ENCODE measurements at regions not wholly inside any gene's neighbourhood (a gene's known extent, or its start where the extent isn't known, plus 50 kb on each side); places are given as distances from the start of the nearest gene placed in this dataset.

DNA sequence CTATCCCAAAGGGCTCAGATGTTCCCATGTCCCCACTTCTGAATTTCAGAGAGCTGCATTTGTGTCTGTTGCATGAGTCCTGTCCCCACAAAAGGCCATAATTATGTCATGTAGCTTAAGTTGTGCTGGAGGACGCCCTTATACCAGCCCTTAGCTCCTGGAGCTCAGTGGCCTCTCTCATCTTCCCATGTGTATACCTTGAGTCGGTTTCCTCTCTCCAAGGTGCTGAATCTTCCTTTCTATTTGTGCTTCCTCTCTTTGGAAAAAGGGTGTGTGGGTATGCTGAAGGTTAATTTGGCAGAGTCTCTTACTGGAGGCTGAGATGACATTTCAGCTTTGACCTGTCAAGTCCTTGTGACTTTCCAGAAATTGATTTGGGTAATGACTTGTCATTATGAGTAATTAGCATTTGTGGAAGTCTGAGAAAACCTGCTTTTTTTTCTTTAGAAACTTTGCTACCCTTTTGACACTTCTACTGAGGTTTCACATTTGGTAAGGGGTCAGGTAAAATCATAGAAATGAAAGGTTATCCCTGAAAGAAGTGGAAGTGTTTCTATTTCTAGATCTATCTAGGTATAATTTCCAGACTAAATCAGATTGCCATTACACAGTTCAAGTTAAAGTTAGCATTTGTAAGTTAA is 185.4 kb downstream of the ABCC12 start:
- DNase-seq (ENCODE audit: low spot score) = no peak

DNA sequence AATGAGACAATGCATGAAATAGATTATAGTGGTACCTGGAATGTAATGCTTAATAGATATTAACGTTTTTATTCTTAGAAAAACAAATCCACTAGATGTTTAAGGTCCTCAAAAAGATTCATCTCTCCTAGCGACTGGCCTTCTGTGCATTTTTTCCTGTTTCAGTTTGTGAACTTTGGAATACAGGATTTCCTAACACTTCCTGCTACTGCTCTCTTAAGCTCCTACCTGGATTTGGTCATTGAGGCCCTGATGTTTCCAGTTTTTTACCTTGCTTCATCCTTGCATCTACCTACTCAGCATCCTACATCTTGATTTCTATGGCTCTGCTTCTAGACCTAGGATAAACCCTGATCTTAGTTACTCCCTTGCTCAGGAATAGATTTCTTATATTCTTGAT is 188.4 kb downstream of the ABCC12 start:
- DNase-seq (ENCODE audit: low spot score) = no peak

DNA sequence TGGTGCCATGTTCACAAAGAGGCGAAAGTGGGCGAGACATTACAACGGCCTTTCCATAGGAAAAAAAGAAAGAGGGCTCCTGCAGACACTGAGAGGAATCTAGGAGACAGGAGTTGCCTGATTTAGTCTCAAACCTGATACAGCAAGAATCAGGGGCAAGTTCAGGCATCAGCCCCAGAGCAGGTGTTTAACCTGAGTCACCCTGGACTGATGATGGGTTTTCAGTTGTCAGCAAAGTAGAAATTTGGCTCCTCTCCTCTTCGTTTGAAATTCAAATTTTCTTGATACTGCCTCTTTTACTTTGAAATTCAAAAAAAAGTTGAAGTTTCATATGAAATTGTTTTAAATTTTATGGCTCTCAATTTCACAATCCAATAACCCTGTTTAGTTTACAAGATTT is 189.5 kb downstream of the ABCC12 start:
- DNase-seq (ENCODE audit: low spot score) = no peak

DNA sequence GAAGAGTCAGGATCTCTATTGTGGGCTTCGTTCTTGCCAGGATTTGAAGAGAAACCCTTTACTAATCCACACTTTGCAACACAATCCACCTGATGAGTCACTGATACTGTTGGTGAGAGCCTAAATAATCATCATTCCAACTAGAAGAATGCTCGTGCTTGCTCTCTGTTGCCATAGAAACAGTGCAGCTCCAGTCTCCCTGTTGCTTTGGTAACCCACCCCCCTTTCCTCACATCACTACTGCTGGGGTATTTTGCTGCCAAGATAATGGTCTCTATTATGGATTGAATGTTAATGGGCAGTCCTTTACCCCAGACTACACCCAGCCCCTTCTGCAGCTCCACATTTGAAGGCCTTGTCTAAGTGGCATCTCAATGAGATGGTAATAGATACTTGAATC is 190.4 kb downstream of the ABCC12 start:
- no peak for DNase-seq (ENCODE audit: low spot score)

DNA sequence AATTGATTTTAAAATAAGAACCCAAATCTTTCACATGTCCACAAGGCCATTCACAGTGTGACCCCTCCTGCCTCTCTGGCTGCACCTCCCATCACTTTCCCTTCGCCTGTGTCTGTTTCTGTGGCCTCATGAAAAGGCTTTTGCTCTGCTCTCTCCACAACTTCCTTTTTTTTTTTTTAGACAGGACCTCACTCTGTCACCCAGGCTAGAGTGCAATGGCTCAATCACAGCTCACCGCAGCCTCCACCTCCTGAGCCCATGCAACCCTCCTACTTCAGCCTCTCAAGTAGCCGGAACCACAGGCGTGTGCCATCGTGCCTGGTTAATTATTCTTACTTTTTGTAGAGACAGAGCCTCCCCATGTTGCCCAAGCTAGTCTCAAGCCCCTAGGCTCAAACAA is 197.1 kb downstream of the ABCC12 start:
- no peak for DNase-seq (ENCODE audit: low spot score)

DNA sequence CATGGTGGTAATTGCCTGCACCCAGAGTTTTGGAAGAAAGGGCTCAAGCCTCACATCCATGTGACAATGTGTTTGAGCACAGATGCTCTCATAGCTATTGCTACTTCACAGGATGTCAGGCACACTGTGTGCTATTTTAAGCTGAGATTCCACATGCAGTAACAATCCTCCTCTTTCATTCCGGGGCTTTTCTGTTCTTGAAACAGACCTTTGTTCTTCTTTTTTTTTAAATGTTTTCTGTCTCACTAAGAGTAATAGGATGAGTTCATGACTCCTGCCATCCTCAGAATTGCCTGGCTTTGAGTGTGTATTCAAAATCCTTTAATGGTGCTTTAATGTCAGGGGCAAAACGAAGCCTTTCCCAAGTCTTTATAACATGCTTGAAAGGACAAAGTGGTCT is 198.9 kb downstream of the ABCC12 start:
- peak; percentile 56 for DNase-seq (ENCODE audit: low spot score)

DNA sequence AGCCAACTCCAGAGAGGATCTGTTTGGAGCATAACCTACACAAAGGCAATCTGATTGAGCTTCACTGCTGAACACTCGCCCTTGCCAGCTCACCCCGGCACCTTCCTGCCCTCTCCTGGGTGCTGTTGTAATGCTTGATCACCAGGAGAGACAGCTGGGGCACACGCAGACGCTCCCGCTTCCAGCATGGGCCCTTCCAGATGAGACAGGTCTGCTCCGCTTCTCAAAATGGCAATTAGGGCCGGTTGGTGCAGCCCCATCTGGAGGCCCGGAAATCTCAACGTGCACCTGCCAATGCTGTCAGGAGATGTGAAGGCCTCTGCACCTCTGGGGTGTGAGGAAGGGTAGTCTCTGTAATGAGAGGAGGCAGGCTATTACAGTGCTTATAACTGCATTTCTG is 206.1 kb downstream of the ABCC12 start:
- no peak for DNase-seq (ENCODE audit: low spot score)

DNA sequence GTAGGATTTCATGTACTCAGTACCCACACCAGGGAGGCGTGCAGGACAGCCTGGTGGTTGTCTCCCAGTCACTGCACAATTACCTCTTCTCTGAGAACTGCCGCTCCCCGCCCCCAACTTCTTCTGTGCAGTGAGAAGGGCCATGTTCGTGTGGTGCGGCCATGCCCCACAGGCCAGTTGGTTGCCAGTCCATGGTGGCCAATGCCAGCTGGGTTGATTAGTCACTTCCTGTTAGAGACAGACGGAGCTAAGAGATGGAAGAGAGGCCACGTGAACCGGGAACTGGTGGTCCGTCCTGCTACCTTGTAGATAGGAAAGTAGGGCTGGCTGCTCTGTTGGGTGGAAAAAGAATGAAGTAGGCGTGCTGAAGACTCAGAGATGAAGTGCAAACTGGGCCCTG is 206.5 kb downstream of the ABCC12 start:
- no peak for DNase-seq (ENCODE audit: low spot score)

DNA sequence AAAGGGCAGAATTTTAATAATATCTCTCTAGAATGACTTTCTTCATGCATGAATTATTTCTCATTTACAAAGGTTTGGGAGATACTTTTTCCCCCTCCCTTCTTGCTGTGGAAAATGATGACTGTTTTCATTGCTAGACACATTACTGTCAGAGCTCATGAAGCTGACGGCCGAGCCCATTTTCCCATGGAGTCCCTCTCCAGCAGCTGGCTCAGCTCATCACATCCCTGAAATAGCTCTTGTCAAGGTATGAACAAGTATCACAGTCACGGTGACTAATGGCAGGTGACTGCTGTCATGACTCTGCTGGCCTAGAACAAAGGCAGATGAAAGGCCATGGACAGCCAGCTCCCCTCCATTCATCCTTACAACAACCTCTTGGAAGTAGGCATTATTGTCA is 208.1 kb downstream of the ABCC12 start:
- DNase-seq (ENCODE audit: low spot score) = no peak

DNA sequence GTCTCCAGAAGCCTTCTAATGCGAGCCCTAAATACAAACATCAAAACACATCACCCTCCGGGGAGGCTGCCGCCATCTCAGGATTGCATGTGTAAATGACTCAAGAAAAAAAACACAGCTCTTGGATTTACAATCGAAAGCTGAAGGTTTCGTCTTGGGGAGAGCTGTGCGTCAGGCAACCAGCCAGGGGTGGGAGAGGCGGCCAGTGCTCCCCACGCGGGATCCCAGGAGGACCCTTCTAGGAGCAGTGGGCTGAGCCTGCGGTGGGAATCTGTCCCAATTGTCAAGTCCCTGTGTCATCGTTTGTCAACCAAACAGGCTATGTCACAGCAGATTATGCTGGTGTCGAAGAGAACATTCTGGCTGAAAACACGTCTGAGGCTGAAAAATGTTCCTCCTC is 209.7 kb downstream of the ABCC12 start:
- DNase-seq (ENCODE audit: low spot score) = no peak

DNA sequence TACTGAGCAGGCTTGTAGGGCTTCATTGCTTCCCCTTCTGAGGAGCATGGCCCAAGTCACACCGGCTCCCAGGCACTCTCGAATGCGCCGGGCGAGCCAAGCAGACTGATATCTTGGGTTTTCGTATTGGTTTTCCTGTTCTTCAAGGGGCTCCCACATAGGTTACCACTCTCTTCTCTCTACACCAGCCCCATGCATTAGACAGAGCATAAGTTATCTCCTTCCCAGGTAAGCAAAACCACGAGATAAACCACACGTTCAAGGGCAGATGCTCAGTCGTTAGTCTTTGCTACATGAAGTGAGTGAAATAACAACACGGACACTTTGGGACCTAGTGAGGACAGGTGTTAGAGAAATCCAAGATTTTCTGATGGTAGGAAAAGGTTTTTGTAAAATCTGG is 211.2 kb downstream of the ABCC12 start:
- no peak for DNase-seq (ENCODE audit: low spot score)

DNA sequence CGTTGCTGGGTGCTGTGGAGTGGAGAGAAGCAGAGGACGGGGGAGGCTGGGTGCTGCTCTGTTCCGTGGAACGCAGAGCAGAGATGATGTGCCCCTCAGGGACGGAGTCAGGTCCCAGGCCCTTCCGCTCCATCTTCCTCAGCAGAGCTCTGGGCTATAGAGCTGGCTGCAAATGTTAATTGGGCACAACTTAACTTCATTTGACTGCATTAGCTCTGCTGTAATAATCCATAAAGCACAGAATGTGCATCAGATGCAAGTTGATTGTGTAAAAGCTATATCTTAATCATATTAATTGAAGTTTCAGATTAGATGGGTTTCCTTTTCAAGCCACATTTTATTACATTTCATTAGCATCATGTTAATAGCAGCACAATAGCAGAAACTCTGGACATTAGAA is 212.6 kb downstream of the ABCC12 start:
- DNase-seq (ENCODE audit: low spot score) = no peak

DNA sequence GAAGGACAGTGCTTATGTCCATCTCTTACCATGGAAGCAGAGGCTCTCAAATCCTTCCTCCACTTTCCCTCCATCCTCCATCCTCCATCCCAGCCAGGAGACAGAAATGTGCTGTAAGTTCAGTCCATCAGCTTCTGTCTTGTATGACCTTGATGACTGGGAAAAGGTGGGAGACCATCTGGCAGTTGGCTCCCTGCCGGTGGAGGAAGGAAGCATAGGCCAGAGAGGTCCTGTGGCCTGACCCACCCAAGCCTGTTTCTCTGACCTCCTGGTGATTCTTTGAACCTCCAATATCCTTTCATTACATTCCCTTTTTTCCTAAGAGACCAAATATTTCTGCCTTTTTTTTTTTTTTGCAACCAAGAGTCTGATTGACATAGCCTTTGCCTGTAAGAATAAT is 215.3 kb downstream of the ABCC12 start:
- no peak for DNase-seq (ENCODE audit: low spot score)

DNA sequence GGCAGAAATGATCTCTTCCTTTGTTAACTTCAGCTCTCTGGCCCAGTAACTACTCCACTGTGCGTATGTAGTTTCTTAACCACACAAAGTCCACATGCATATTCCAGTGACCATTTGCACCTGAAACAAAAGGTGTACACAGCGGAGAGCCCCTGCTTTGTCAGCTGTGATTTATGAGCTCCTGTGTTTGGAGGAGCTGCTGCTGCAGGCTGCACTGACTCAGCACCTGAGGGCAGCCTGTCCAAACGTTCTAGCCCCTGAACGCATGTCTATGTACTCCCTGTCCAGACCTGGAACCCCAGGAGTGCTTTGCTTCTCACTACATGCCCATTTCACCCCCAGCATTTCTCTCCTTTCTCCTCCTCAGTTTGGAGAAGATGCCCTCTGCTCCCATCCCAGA is 216.1 kb downstream of the ABCC12 start:
- no peak for DNase-seq (ENCODE audit: low spot score)

DNA sequence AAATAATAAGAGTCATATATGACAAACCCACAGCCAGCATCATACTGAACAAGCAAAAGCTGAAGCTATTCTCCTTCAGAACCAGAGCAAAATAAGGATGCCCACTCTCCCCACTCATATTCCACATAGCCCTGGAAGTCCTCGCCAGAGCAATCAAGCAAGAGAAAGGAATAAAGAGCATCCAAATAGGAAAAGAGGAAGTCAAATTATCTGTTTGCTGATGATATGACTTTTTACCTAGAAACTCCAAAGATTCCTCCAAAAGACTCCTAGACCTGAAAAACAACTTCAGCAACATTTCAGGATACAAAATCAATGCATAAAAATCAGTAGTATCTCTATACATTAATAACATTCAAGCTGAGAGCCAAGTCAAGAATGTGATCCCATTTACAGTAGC is 217.5 kb downstream of the ABCC12 start:
- DNase-seq (ENCODE audit: low spot score) = no peak

DNA sequence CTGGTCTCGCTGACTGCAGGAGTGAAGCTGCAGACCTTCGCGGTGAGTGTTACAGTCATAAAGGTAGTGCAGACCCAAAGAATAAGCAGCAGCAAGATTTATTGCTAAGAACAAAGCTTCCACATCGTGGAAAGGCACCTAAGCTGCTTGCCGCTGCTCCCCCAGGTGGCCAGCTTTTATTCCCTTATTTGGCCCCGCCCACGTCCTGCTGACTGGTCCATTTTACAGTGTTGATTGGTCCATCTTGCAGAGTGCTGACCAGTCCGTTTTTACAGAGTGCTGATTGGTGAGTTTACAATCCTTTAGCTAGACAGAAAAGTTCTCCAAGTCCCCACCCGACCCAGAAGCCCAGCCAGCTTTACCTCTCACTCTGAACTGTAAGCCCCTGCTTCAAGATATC is 227.8 kb downstream of the ABCC12 start:
- DNase-seq (ENCODE audit: low spot score) = no peak

DNA sequence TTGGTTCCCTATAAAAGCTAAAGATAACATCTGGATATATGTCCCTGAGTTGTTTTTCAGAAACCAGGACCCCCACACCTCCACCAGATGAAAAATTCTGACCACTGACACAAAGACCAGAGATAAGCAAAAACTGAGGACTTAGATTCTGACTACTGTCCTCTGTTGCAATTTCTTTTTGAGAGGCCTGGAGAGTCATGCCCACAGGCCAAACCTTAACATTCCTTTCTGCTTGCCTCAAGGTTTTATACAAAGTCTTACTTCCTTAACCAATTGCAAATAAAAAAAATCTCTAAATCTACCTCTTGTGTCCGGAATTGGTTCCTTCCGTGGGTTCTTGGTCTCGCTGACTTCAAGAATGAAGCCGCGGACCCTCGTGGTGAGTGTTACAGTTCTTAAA is 228.5 kb downstream of the ABCC12 start:
- no peak for DNase-seq (ENCODE audit: low spot score)

DNA sequence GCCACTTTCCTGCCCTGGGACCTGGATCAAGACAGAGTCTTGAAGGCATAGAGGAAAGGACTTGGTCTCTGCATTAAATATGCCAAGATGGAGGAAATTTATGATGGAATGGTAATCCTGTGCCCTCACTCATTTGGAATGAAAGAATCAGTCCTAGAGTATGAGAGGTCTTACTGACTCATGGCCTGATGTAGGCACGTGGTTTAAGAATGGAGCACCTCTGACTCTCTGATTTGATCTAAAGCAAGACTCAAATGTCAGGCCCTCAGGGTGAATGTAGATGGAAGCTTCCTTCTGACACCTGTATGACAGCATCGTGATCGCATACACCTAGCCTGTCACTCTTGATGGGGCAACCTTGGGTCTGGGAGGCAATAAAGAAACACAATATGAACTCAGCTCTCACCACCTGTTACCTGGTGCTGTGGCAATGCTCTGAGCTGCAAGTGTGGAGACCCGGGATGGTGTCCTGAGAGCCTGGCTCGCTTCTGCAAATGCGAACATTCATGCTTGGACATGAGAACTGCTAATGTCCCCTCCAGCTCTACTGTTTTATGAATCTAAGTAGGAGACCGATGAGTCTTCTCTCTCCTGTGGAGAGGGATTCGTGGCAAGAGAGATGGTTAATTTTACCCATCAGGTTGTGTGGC is 229.9 kb downstream of the ABCC12 start:
- DNase-seq (ENCODE audit: low spot score) = no peak

DNA sequence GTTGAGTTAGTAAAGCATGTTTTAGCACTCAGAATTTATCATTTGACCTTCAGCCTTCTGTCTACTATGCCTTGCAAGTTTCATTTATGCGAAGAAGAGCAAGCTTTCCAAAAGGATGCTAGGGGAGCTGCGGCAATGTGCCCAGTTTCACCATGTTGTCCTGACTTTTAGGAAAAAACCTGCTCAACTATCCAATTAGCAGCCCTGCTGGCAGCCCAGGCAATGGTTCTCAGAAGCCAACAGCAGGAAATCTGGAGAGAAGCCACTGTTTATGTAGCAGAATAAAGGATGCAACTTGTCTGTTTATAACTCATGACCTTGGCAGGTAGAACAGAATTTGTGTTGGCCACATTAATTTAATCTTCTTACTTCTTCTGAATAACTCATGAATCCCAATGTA is 230.8 kb downstream of the ABCC12 start:
- no peak for DNase-seq (ENCODE audit: low spot score)

DNA sequence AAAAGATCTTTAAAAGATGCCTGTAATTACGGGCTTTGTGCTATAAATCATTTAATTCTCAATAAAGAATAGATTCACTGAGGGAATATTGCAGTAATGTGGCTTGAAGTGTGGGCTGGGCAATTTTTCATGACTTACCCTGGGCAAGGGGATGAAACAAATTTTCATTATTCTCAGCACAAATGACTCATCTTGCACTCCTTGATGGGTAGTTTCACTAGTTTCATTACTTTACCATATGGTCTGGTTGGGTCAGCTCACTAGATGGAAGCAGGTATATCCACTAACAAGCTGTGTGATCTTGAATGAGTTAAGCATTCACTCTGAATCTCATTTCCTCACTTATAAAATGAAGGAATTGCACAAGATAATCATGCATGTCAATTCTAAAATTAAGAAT is 234.3 kb downstream of the ABCC12 start:
- no peak for DNase-seq (ENCODE audit: low spot score)

DNA sequence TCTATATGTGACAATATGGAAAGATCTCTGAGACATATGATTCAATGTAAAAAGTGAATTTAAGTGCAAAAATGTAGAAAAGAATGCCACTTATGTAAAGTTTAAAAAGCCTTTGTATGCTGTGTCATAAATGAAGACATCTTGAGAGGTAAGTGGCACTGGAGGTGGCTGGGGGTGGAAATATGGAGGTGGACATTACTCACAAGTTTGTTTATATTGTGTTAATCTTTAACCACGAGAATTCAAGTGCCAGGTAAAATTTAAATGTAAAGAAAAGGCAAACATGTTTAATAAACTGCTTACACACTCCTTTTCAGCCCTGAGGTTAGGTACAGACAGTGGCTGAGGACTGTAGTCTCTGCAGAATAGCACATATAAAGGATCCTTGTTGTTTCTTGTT is 235.1 kb downstream of the ABCC12 start:
- no peak for DNase-seq (ENCODE audit: low spot score)

DNA sequence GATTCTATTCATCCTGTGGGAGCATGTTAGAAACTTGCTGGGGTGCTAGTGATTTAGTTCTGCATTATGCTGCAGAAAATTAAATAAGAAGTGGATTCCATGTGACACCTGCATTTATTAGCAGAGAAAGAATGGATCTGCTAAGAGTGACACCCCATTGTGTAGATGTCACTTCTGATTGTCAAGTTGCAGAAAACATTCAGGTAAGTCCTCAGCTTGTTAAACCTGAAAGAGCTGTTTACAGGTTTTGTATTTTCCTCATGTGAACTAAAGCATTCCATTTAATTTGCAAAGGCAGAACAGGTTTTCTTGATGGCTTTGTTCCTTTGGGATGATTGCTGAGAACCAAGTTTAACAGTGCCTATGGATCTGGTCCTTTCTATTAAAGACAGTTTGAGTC is 238.7 kb downstream of the ABCC12 start:
- no peak for DNase-seq (ENCODE audit: low spot score)

DNA sequence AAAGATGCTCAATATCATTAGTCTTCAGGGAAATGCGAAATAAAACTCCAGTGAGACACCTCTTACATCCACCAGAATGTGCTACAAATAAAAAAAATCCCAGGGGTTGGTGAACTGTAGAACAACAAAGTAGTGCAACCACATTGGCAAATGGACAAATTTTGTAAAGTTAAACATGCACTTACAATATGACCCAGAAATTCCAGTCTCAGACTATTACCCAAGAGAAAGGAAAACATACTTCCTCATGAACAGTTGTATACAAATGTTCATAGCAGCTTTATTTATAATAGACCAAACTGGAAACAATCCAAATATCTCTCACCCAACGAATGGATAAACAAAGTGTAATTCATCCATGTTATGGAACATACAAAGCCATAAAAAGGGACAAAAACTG is 239.5 kb downstream of the ABCC12 start:
- no peak for DNase-seq (ENCODE audit: low spot score)

DNA sequence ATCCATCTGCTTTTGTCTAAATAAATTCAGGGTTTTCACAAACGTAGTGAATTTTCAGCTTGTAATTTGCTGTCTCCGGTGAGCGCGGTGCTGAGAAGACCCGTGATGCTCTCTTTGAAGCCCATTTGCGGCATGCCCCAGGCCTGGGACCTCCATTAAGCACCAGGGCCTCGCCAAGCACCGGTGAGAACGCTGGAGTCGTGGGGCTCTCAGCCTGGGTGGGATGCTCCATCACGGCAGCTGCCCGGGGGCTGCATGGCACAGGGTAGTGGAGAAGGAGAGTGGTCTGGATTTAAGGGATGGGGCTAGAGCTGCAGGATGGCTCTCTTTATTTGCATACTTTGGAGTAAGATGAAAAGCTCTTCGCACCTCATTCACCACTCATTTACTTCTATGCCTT is 248.7 kb downstream of the ABCC12 start:
- DNase-seq (ENCODE audit: low spot score) = no peak
